IMR-90 (cell line): ENCODE measurements at regions not wholly inside any gene's neighbourhood (a gene's known extent, or its start where the extent isn't known, plus 50 kb on each side); places are given as distances from the start of the nearest gene placed in this dataset.

Source experiments
- ATAC-seq: fragments of 200-7000 bp; cut with Tn5 transposase; 2 replicates; pipeline ENCODE4 v1.9.1; 2020; ENCODE audit warnings: low read depth, mild to moderate bottlenecking, moderate library complexity
- BruUV-seq: library from RNA; stranded (reverse); fragments of 400-500 nt; replicated peaks from 2 replicates; lab custom pipeline; 2021; lab: Mats Ljungman, UMichigan
- CTCF ChIA-PET: fragments of 300-600 bp; formaldehyde crosslinking; extraction: SDS; loops from one replicate; lab custom pipeline; 2021; ENCODE audit warnings: antibody characterized with exemption; lab: Yijun Ruan, JAX
- POLR2A ChIA-PET: fragments of 300-600 bp; sonication (Branson Sonifier 250); formaldehyde crosslinking; loops from one replicate; lab custom pipeline; 2022; ENCODE audit warnings: antibody characterized with exemption; ENCODE audit not compliant: unreplicated experiment; lab: Charles Lee
- DNase-seq: peaks from one replicate; pipeline ENCODE4 v3.0.0; 2013
- H2AFZ ChIP-seq: replicated peaks from 2 replicates; pipeline ENCODE3; 2013; ENCODE audit warnings: low read length, mild to moderate bottlenecking; ENCODE audit not compliant: poor library complexity
- H2AK5ac ChIP-seq: 2 replicates; pipeline ENCODE4 v1.6.1; 2013; ENCODE audit warnings: low read depth, low read length, inconsistent platforms
- H2AK9ac ChIP-seq: replicated peaks from 2 replicates; pipeline ENCODE3; 2013; ENCODE audit warnings: mild to moderate bottlenecking, low read depth, low read length, moderate library complexity; ENCODE audit not compliant: poor library complexity
- H2BK120ac ChIP-seq: 2 replicates; pipeline ENCODE4 v1.6.1; 2013; ENCODE audit warnings: low read depth, low read length, inconsistent platforms
- H2BK15ac ChIP-seq: 3 replicates; pipeline ENCODE4 v1.6.1; 2013; ENCODE audit warnings: low read depth, low read length, inconsistent platforms
- H2BK20ac ChIP-seq: 2 replicates; pipeline ENCODE4 v1.6.1; 2013; ENCODE audit warnings: low read depth, mild to moderate bottlenecking, inconsistent platforms, low read length, moderate library complexity
- H2BK5ac ChIP-seq: 2 replicates; pipeline ENCODE4 v1.6.1; 2013; ENCODE audit warnings: mild to moderate bottlenecking, low read depth, low read length, inconsistent platforms; ENCODE audit not compliant: poor library complexity, severe bottlenecking
- H3K14ac ChIP-seq: replicated peaks from 2 replicates; pipeline ENCODE4 v1.6.1; 2013; ENCODE audit warnings: low read depth, low read length, inconsistent platforms
- H3K18ac ChIP-seq: 2 replicates; pipeline ENCODE4 v1.6.1; 2013; ENCODE audit warnings: low read depth, low read length, control low read depth
- H3K23ac ChIP-seq: 2 replicates; pipeline ENCODE4 v1.6.1; 2013; ENCODE audit warnings: low read depth, low read length, inconsistent platforms
- H3K27ac ChIP-seq: 2 replicates; pipeline ENCODE4 v1.5.1; 2013; ENCODE audit warnings: mild to moderate bottlenecking, control low read depth, low read length; ENCODE audit not compliant: insufficient read depth
- H3K27me3 ChIP-seq: 2 replicates; pipeline ENCODE4 v1.6.1; 2013; ENCODE audit warnings: low read length; ENCODE audit not compliant: control insufficient read depth, insufficient read depth
- H3K36me3 ChIP-seq: 2 replicates; pipeline ENCODE4 v1.6.1; 2013; ENCODE audit warnings: low read length, mixed read lengths; ENCODE audit not compliant: control insufficient read depth, insufficient read depth
- H3K4ac ChIP-seq: 2 replicates; pipeline ENCODE4 v1.6.1; 2013; ENCODE audit warnings: low read depth, low read length, inconsistent platforms
- H3K4me1 ChIP-seq: 2 replicates; pipeline ENCODE4 v1.6.1; 2013; ENCODE audit warnings: low read length, mixed read lengths; ENCODE audit not compliant: control insufficient read depth, insufficient read depth
- H3K4me2 ChIP-seq: 2 replicates; pipeline ENCODE4 v1.6.1; 2013; ENCODE audit warnings: low read depth, mild to moderate bottlenecking, control low read depth, low read length, moderate library complexity
- H3K4me3 ChIP-seq: 2 replicates; pipeline ENCODE4 v1.5.1; 2013; ENCODE audit warnings: low read depth, mild to moderate bottlenecking, control low read depth, low read length, moderate library complexity; ENCODE audit not compliant: insufficient read depth
- H3K56ac ChIP-seq: 2 replicates; pipeline ENCODE4 v1.6.1; 2013; ENCODE audit warnings: low read length, inconsistent platforms; ENCODE audit not compliant: insufficient read depth; ENCODE audit errors: extremely low read depth
- H3K79me1 ChIP-seq, 2 experiments: 2 replicates each; pipeline ENCODE4 v1.6.1; 2013; ENCODE audit warnings: low read length in 2 of 2, inconsistent platforms in 1 of 2, low read depth in 1 of 2
- H3K9ac ChIP-seq: 2 replicates; pipeline ENCODE4 v1.6.1; 2013; ENCODE audit warnings: low read depth, low read length, control low read depth
- H3K9me1 ChIP-seq: 2 replicates; pipeline ENCODE4 v1.6.1; 2013; ENCODE audit warnings: low read length, inconsistent platforms; ENCODE audit not compliant: insufficient read depth
- H3K9me3 ChIP-seq: 2 replicates; pipeline ENCODE4 v1.6.1; 2013; ENCODE audit warnings: low read length; ENCODE audit not compliant: control insufficient read depth, insufficient read depth
- H4K20me1 ChIP-seq: 2 replicates; pipeline ENCODE4 v1.6.1; 2013; ENCODE audit warnings: low read length, inconsistent platforms; ENCODE audit not compliant: insufficient read depth
- H4K5ac ChIP-seq: 2 replicates; pipeline ENCODE4 v1.6.1; 2013; ENCODE audit warnings: mild to moderate bottlenecking, low read depth, low read length, control low read depth
- H4K8ac ChIP-seq, 2 experiments: 2 replicates each; pipeline ENCODE4 v1.6.1; 2013; ENCODE audit warnings: low read depth in 2 of 2, low read length in 2 of 2, control low read depth in 1 of 2, inconsistent platforms in 1 of 2
- H4K91ac ChIP-seq: 2 replicates; pipeline ENCODE4 v1.6.1; 2013; ENCODE audit warnings: low read depth, low read length, inconsistent platforms; ENCODE audit not compliant: insufficient read depth
- CEBPB ChIP-seq: IDR thresholded peaks from 2 replicates; pipeline ENCODE4 v1.6.1; 2012; ENCODE audit warnings: low read depth, low read length, improper control_type of control experiment
- ELK1 ChIP-seq: fragments of 150-350 bp; IDR thresholded peaks from 2 replicates; pipeline ENCODE4 v1.6.1; 2016; ENCODE audit warnings: low read depth, mild to moderate bottlenecking, low read length, moderate library complexity, borderline replicate concordance
- FOS ChIP-seq: fragments of 150-350 bp; IDR thresholded peaks from 2 replicates; pipeline ENCODE4 v1.6.1; 2016; ENCODE audit warnings: low read depth, low read length
- dilution Hi-C: fragments of 300-500 bp; cut with HindIII; formaldehyde crosslinking; loops from one replicate; pipeline ENCODE4 v1.14.3; 2018; ENCODE audit warnings: low sequenced_read_pairs; ENCODE audit not compliant: unreplicated experiment
- in situ Hi-C: fragments of 300-500 bp; cut with MboI; formaldehyde crosslinking; loops from 3 replicates; pipeline ENCODE4 v1.14.3; 2019; ENCODE audit warnings: low sequenced_read_pairs, inconsistent platforms, mixed read lengths
- intact Hi-C: fragments of 100-400 bp; cut with micrococcal nuclease; formaldehyde crosslinking; loops from 2 replicates; pipeline ENCODE4 v1.10.0; 2022

- no peak overlapping the region for H4K91ac ChIP-seq
- no peaks in the 10 kb centered on the region for H3K27me3 ChIP-seq
- H3K9ac ChIP-seq: no peak overlapping the region
- no peak overlapping the region for H2AK9ac ChIP-seq
- H3K14ac ChIP-seq: no peak overlapping the region
- no peak overlapping the region for H3K4ac ChIP-seq
- DNase-seq: peak; percentile 75
- H3K4me2 ChIP-seq: no peak overlapping the region
- intact Hi-C loops (no loop called here), in situ Hi-C loops (no loop called here), dilution Hi-C loops (no loop called here)
- no peak overlapping the region for H2AK5ac ChIP-seq
- H2BK120ac ChIP-seq: no peak overlapping the region
- no peak overlapping the region for H2BK20ac ChIP-seq
- H2BK5ac ChIP-seq: no peak overlapping the region
- no peak overlapping the region for H3K23ac ChIP-seq
- no peaks in the 10 kb centered on the region for H3K9me3 ChIP-seq
- no peak overlapping the region for H2BK15ac ChIP-seq
- no peak overlapping the region for H3K56ac ChIP-seq
- no peaks in the 10 kb centered on the region for H3K36me3 ChIP-seq
- no peak overlapping the region for H3K4me3 ChIP-seq
- CTCF ChIA-PET: interaction anchor here (0.6 kb wide), 1 partner anchor 685 kb away, joined by 3 read pairs; no protein-coding TSS in a partner anchor
- no TSS peak for BruUV-seq
- no peak overlapping the region for H3K27ac ChIP-seq
- no peak overlapping the region for H4K5ac ChIP-seq
- H2AFZ ChIP-seq: no peak overlapping the region
- ATAC-seq: peak; percentile 48; the same call in 1 of the 2 replicates
- no peak for TF ChIP-seq ELK1
- peak; percentile 68 for TF ChIP-seq FOS
- peak; percentile 71 for TF ChIP-seq CEBPB
- POLR2A ChIA-PET: no interaction called here
- H3K79me1 ChIP-seq: no peaks in the 10 kb centered on the region
- H4K20me1 ChIP-seq: no peaks in the 10 kb centered on the region
- H4K8ac ChIP-seq: no peak overlapping the region
- no peak overlapping the region for H3K18ac ChIP-seq
- no peaks in the 10 kb centered on the region for H3K9me1 ChIP-seq
- H3K4me1 ChIP-seq: no peaks in the 10 kb centered on the region
Observed at GRCh38 chr9:82410306-82410705, 421.7 kb downstream of the SPATA31D1 start.
